Epithelial cell of esophagus (primary cell): ENCODE measurements at regions not wholly inside any gene's neighbourhood (a gene's known extent, or its start where the extent isn't known, plus 50 kb on each side); places are given as distances from the start of the nearest gene placed in this dataset.
A peak's percentile ranks its signal among the peaks of the same experiment; 100 is the strongest.

Source experiments
- DNase-seq: peaks from one replicate; pipeline ENCODE4 v3.0.0; 2010; ENCODE audit warnings: low read depth
- H3K4me3 ChIP-seq: 2 replicates; pipeline ENCODE4 v1.5.1; 2011; ENCODE audit warnings: mild to moderate bottlenecking, low read length, control low read depth
- CTCF ChIP-seq: IDR thresholded peaks from 2 replicates; pipeline ENCODE4 v1.5.1; 2011; ENCODE audit warnings: low read depth, mild to moderate bottlenecking, low read length, control low read depth, inconsistent platforms; ENCODE audit not compliant: insufficient read depth; ENCODE audit errors: missing control alignments

DNA sequence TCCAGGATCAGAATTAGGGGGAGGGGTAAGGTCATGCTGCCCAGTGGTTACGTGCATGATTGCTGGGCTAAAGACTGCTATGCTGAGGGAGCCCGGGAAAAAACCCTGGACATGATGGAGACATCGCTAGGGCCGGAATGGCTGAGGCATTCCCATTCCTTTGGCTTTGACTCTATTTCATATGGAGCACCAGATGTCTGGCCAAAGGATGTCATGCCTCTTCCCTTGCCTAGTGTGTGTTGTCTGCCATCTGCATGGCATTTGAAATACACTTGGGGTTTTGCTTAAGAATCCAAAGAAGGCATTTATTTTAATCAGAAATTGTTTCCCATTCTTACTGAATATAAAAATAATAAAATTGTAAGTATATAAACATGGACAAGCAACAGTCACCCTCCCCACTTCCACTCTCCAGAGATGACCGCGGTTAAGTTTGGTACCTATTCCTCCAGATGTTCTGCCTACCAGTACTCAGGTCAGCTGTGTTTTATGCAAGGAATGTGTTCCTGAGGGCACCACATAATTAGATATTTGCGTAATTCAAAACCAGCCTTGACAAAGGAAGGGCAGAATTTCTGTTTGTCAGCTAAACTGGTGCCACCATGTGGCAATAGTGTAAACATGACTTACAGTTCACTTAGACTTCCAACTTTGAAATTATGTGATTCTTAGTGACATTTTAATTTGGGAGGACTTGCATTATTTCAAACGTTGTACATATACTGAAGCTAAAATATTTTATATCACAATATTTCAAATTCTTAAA lies 105.9 kb downstream of the CT47B1 start:
- peak; percentile 71 for DNase-seq

DNA sequence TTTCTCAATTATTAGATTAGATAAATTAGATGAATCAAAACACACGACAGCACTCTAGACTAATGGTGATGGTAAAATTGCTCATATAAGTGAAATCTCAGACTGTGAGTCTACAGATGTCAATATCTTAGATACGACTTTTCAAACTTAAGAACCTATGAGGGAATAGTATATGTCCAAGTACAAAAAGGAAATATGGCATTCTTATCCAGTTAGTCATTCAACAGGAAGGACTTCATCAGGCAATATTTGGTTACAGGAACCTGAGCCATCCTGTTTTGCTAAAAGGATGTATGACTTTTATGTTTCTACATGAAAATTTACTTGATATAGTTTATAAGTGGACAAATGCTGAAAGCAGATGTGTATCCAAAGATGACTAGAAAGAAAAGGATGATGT lies 107.0 kb downstream of the CT47B1 start:
- TF ChIP-seq CTCF: no peak
- no peak overlapping the region for H3K4me3 ChIP-seq
- DNase-seq: peak; percentile 40

More for the DNA sequence above, 105.9 kb downstream of the CT47B1 start:
- no peak overlapping the region for H3K4me3 ChIP-seq
- TF ChIP-seq CTCF: peak; percentile 42

DNA sequence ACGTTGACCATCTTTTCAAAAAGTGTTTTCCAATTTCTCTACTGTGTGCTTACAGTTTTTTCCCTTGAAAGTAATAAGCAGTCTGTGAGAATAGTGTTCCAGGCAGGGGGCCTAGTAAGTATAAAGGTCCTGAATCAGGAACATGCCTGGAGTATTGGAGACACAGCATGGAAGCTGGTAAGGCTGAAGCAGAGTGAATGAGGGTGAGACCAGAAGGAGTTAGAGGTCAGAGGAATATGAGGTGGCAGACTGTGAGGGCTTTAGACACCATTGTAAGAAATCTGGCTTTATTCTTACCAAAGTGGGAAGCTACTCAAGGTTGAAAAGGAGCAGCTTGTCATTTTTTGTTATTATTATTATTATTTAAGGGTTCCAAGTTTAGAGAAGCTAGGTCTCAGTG lies 107.4 kb downstream of the CT47B1 start:
- no peak for DNase-seq
- no peak for TF ChIP-seq CTCF
- no peak overlapping the region for H3K4me3 ChIP-seq

- H3K4me3 ChIP-seq: no peak overlapping the region
- DNase-seq: no peak
- TF ChIP-seq CTCF: no peak
Measured at GRCh38 chrX:120763269-120763668, 112.4 kb downstream of the CT47B1 start.

- TF ChIP-seq CTCF: no peak
- DNase-seq: no peak
- H3K4me3 ChIP-seq: no peak overlapping the region
Measured at GRCh38 chrX:120761810-120762209, 113.9 kb downstream of the CT47B1 start.

DNA sequence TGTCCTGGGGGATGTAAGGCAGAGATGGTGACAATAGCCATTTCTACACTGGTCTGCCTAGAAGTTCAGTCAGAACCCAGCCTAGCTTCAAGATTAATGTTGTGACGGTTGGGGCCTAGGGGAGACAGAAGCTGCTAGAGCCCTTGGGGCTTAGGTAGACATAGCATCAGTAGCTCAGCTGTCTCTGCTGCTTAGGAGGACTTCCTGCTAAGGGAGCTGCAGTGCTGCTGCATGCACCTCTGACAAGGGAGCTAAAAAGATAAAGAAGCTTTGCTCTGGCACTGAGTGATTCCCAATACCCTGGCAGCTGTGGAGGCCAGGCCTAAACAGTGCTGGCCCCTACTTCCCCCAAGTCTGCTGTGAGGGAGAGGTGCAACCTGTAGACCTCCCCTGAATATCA lies 116.0 kb downstream of the CT47B1 start:
- TF ChIP-seq CTCF: no peak
- DNase-seq: no peak
- H3K4me3 ChIP-seq: no peak overlapping the region
